ENCODE measurements at regions not wholly inside any gene's neighbourhood (a gene's known extent, or its start where the extent isn't known, plus 50 kb on each side); places are given as distances from the start of the nearest gene placed in this dataset.
"Not testable (repeated sequence)": the region's sequence is repeated elsewhere in the genome, so short reads cannot be mapped to it uniquely, and the experiment has no call there.

- H3K36me3 ChIP-seq = no peaks in the 10 kb centered on the region
- H3K4me3 ChIP-seq (ENCODE audit: low read depth, low read length) = no peak overlapping the region
- H3K27me3 ChIP-seq (ENCODE audit: insufficient read depth, low read depth, severe bottlenecking) = no peaks in the 10 kb centered on the region
- TF ChIP-seq CTCF (IDR thresholded peaks at IDR 0.05; ENCODE audit: low read depth, low read length) = no peak
- H3K27ac ChIP-seq = no peak overlapping the region
- DNase-seq = no peak
- peaks cover 20% of the 10 kb centered on the region for H3K9me3 ChIP-seq (ENCODE audit: severe bottlenecking)
These were observed 163.6 kb upstream of the DYRK2 start for GRCh38 chr12:67484791-67485480.

- H3K36me3 ChIP-seq = no peaks in the 10 kb centered on the region
- no peak overlapping the region for H3K4me3 ChIP-seq (ENCODE audit: low read depth, low read length)
- DNase-seq = no peak
- no peaks in the 10 kb centered on the region for H3K27me3 ChIP-seq (ENCODE audit: insufficient read depth, low read depth, severe bottlenecking)
- TF ChIP-seq CTCF (IDR thresholded peaks at IDR 0.05; ENCODE audit: low read depth, low read length) = no peak
- peaks cover 28% of the 10 kb centered on the region for H3K9me3 ChIP-seq (ENCODE audit: severe bottlenecking)
- no peak overlapping the region for H3K27ac ChIP-seq
These were observed 161.9 kb upstream of the DYRK2 start for GRCh38 chr12:67486671-67487070.

- not testable (repeated sequence) for H3K4me3 ChIP-seq (ENCODE audit: low read depth, low read length); DNase-seq; H3K36me3 ChIP-seq; H3K27me3 ChIP-seq (ENCODE audit: insufficient read depth, low read depth, severe bottlenecking); H3K27ac ChIP-seq
- H3K9me3 ChIP-seq (ENCODE audit: severe bottlenecking) = peaks cover 28% of the 10 kb centered on the region
These were observed 160.2 kb upstream of the DYRK2 start for GRCh38 chr12:67488349-67488748.

GRCh38 chr12:67489007-67489406 is 159.5 kb upstream of the DYRK2 start:
- no peak for DNase-seq
- TF ChIP-seq CTCF (IDR thresholded peaks at IDR 0.05; ENCODE audit: low read depth, low read length) = no peak
- no peaks in the 10 kb centered on the region for H3K36me3 ChIP-seq
- H3K27me3 ChIP-seq (ENCODE audit: insufficient read depth, low read depth, severe bottlenecking) = no peaks in the 10 kb centered on the region
- H3K9me3 ChIP-seq (ENCODE audit: severe bottlenecking) = peaks cover 28% of the 10 kb centered on the region
- no peak overlapping the region for H3K4me3 ChIP-seq (ENCODE audit: low read depth, low read length)
- H3K27ac ChIP-seq = no peak overlapping the region

- DNase-seq = no peak
- no peaks in the 10 kb centered on the region for H3K36me3 ChIP-seq
- no peak overlapping the region for H3K27ac ChIP-seq
- no peaks in the 10 kb centered on the region for H3K27me3 ChIP-seq (ENCODE audit: insufficient read depth, low read depth, severe bottlenecking)
- TF ChIP-seq CTCF (IDR thresholded peaks at IDR 0.05; ENCODE audit: low read depth, low read length) = no peak
- no peak overlapping the region for H3K4me3 ChIP-seq (ENCODE audit: low read depth, low read length)
- no peaks in the 10 kb centered on the region for H3K9me3 ChIP-seq (ENCODE audit: severe bottlenecking)
These were observed 152.0 kb upstream of the DYRK2 start for GRCh38 chr12:67496581-67496980.

GRCh38 chr12:67498991-67499390 is 149.6 kb upstream of the DYRK2 start:
- Histone ChIP-seq H3K4me3 (ENCODE audit: low read depth, low read length) (no peak overlapping the region), H3K27me3 (ENCODE audit: insufficient read depth, low read depth, severe bottlenecking) (no peaks in the 10 kb centered on the region), H3K9me3 (ENCODE audit: severe bottlenecking) (no peaks in the 10 kb centered on the region), H3K27ac (no peak overlapping the region), H3K36me3 (no peaks in the 10 kb centered on the region)
- TF ChIP-seq CTCF (IDR thresholded peaks at IDR 0.05; ENCODE audit: low read depth, low read length) = no peak
- DNase-seq = no peak
